Neural crest cell (in vitro differentiated cells): ENCODE measurements at regions not wholly inside any gene's neighbourhood (a gene's known extent, or its start where the extent isn't known, plus 50 kb on each side); places are given as distances from the start of the nearest gene placed in this dataset.
A peak's percentile ranks its signal among the peaks of the same experiment; 100 is the strongest.

Experiments
- DNase-seq: peaks from one replicate; pipeline ENCODE4 v3.0.0; 2021; ENCODE audit warnings: low read depth, mixed read lengths, low spot score
- H3K27ac Mint-ChIP-seq: one replicate; pipeline ENCODE4 v1.8.0; 2021; ENCODE audit warnings: mild to moderate bottlenecking, mixed read lengths; ENCODE audit not compliant: unreplicated experiment
- H3K27me3 Mint-ChIP-seq: 2 replicates; pipeline ENCODE4 v1.8.0; 2021; ENCODE audit warnings: low read depth, mild to moderate bottlenecking, mixed read lengths
- H3K36me3 Mint-ChIP-seq: 2 replicates; pipeline ENCODE4 v1.8.0; 2021; ENCODE audit warnings: low read depth, mild to moderate bottlenecking, mixed read lengths
- H3K4me1 Mint-ChIP-seq: 2 replicates; pipeline ENCODE4 v1.8.0; 2021; ENCODE audit warnings: mixed read lengths
- H3K4me3 Mint-ChIP-seq: one replicate; pipeline ENCODE4 v1.8.0; 2021; ENCODE audit warnings: mild to moderate bottlenecking, mixed read lengths
- H3K9me3 Mint-ChIP-seq: 2 replicates; pipeline ENCODE4 v1.8.0; 2021; ENCODE audit warnings: mixed read lengths
- CTCF ChIP-seq: fragments of 200-600 bp; sonication (generic); conservative IDR thresholded peaks from 2 replicates; pipeline ENCODE4 v1.5.0; 2021; ENCODE audit warnings: antibody characterized with exemption, mild to moderate bottlenecking

GRCh38 chr7:119935418-119936025, 337.5 kb upstream of the KCND2 start:
- Mint-ChIP-seq H3K9me3 (no peaks in the 10 kb centered on the region), H3K36me3 (no peaks in the 10 kb centered on the region), H3K27ac (no peak overlapping the region), H3K4me3 (no peak overlapping the region), H3K4me1 (no peaks in the 10 kb centered on the region), H3K27me3 (no peaks in the 10 kb centered on the region)
- TF ChIP-seq CTCF: peak; percentile 75
- no peak for DNase-seq

- no peaks in the 10 kb centered on the region for H3K27me3 Mint-ChIP-seq
- H3K36me3 Mint-ChIP-seq: no peaks in the 10 kb centered on the region
- no peak for TF ChIP-seq CTCF
- no peak overlapping the region for H3K27ac Mint-ChIP-seq
- DNase-seq: no peak
- H3K9me3 Mint-ChIP-seq: no peaks in the 10 kb centered on the region
- H3K4me1 Mint-ChIP-seq: no peaks in the 10 kb centered on the region
- H3K4me3 Mint-ChIP-seq: no peak overlapping the region
Observed at GRCh38 chr7:119936836-119937235, 336.1 kb upstream of the KCND2 start.

GRCh38 chr7:119937745-119938144, 335.2 kb upstream of the KCND2 start:
- Mint-ChIP-seq H3K27me3 (no peaks in the 10 kb centered on the region), H3K36me3 (no peaks in the 10 kb centered on the region), H3K9me3 (no peaks in the 10 kb centered on the region), H3K4me1 (no peaks in the 10 kb centered on the region), H3K4me3 (no peak overlapping the region), H3K27ac (no peak overlapping the region)
- TF ChIP-seq CTCF: no peak
- DNase-seq: no peak

- Mint-ChIP-seq H3K9me3 (no peaks in the 10 kb centered on the region), H3K27ac (no peak overlapping the region), H3K36me3 (no peaks in the 10 kb centered on the region), H3K4me3 (no peak overlapping the region), H3K4me1 (no peaks in the 10 kb centered on the region), H3K27me3 (no peaks in the 10 kb centered on the region)
- peak; percentile 27 for TF ChIP-seq CTCF
- DNase-seq: no peak
Observed at GRCh38 chr7:119943942-119944600, 328.9 kb upstream of the KCND2 start.

GRCh38 chr7:119944601-119944972, 328.4 kb upstream of the KCND2 start:
- H3K27me3 Mint-ChIP-seq: no peaks in the 10 kb centered on the region
- no peaks in the 10 kb centered on the region for H3K4me1 Mint-ChIP-seq
- no peak for TF ChIP-seq CTCF
- no peak overlapping the region for H3K4me3 Mint-ChIP-seq
- DNase-seq: no peak
- no peaks in the 10 kb centered on the region for H3K36me3 Mint-ChIP-seq
- no peak overlapping the region for H3K27ac Mint-ChIP-seq
- H3K9me3 Mint-ChIP-seq: no peaks in the 10 kb centered on the region
